Skeletal muscle cell (primary cell): ENCODE measurements at regions not wholly inside any gene's neighbourhood (a gene's known extent, or its start where the extent isn't known, plus 50 kb on each side); places are given as distances from the start of the nearest gene placed in this dataset.
"Not testable (repeated sequence)": the region's sequence is repeated elsewhere in the genome, so short reads cannot be mapped to it uniquely, and the experiment has no call there.

Experiments
- DNase-seq: peaks from one replicate; pipeline ENCODE4 v3.0.0-alpha.2; 2010; ENCODE audit warnings: low read depth
- H3K4me3 ChIP-seq: 2 replicates; pipeline ENCODE4 v1.5.1; 2011; ENCODE audit warnings: low read depth, mild to moderate bottlenecking, control low read depth, low read length, moderate library complexity

GRCh38 chr13:63900406-63900805 lies 2484.8 kb upstream of the PCDH20 start:
- no peak overlapping the region for H3K4me3 ChIP-seq
- DNase-seq = no peak

DNA sequence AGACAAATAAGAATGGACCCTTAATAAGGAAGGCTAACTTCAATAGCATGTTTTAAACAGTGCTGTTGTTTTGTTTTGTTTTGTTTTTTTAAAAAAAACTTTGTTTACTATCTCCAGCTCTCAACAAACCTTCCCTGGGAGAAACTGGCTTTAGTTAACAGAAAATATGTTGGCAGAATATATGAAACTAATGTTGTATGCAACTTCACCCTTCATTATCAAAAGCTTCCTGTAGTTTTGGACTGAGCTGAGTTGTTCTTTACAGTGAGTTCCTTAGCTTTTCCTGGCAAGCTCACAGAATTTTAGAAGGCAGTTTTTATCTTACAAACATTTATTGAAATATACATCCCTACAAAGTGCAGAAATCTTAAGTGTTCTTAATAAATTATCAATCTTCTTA lies 2480.7 kb upstream of the PCDH20 start:
- H3K4me3 ChIP-seq = no peak overlapping the region
- DNase-seq = no peak

- no peak overlapping the region for H3K4me3 ChIP-seq
- DNase-seq = no peak
Measured at GRCh38 chr13:63882052-63882451, 2466.4 kb upstream of the PCDH20 start.

- no peak overlapping the region for H3K4me3 ChIP-seq
- no peak for DNase-seq
Measured at GRCh38 chr13:63880705-63881104, 2465.1 kb upstream of the PCDH20 start.

GRCh38 chr13:63873936-63874335 lies 2458.3 kb upstream of the PCDH20 start:
- H3K4me3 ChIP-seq = no peak overlapping the region
- DNase-seq = no peak

DNA sequence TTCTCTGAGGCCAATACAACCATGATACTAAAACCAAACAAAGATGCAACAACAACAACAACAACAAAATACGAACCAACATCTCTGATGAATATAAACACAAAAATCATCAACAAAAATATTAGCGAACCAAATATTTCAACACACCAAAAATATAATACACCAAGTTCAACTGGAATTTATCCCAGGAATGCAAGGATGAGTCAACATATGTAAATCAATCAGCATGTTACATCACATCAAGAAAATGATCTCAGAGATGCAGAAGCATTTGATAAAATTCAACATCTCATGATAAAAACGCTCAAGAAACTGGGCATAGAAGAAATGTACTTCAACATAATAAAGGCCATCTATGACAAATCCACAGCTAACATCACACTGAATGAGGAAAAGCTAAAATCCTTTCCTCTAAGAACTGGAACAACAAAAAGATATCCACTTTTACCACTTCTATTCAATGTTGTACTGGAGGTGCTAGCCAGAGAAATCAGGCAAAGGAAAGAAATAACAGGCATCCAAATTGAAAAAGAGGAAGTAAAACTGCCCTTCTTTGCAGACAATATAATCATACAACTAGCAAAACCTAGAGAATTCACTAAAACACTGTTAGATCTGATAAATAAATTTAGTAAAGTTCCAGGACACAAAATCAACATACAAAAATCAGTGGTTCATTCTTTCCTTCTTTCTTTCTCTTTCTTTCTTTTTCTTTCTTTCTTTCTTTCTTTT lies 2448.7 kb upstream of the PCDH20 start:
- H3K4me3 ChIP-seq = no peak overlapping the region
- peak; percentile 2 for DNase-seq

DNA sequence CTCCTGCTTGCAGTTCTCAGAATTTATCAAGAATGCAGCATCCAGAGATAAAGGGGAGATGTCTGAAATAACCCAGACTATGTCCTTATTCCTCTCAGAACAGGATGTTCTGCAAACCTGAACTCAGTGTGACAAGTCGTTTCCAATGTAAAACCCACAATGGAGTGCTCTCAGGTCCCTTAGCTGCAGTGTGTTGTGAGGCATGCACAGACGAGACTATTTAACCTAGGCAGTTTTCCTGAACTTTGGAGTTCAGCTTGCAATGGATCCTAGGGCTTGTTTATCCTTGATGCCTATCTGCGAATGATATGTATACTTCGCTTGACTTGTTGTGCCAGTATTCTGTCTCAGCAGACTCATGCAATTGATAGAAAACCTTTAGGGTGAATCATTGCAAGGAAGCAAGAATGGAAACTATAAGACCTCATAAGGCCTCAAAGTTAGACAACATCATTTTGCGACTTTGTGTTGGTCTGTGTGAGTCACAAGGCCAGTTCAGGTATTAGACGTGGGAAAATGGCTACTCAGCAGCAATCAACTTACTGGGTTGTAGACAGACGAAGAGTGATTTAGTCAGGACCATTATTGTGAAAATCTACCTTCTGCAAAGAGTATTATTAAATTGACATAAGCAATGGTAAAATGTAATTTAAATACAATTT lies 2439.9 kb upstream of the PCDH20 start:
- DNase-seq = peak; percentile 47
- no peak overlapping the region for H3K4me3 ChIP-seq

GRCh38 chr13:63853816-63854215 lies 2438.2 kb upstream of the PCDH20 start:
- H3K4me3 ChIP-seq = no peak overlapping the region
- no peak for DNase-seq

DNA sequence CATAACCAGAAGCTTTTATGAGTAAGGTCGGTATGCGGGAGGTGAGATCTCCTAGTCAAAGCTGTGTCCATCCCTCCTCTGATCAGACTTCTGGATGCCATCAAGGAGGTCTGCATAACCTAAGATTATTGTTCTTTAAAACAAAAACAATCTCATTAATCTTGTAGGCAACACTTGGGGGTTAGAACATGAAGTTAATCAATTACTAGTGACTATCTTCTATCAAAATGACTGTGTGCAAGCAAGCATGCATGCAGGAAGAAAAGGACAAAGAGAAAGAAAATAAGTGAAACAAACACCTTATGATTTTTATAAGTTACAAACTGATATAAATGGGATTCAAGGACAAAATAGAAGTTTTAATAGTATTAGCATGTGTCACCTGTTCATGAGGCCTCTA lies 2435.9 kb upstream of the PCDH20 start:
- DNase-seq = no peak

GRCh38 chr13:63843766-63844699 lies 2428.4 kb upstream of the PCDH20 start:
- no peak overlapping the region for H3K4me3 ChIP-seq
- DNase-seq = no peak

More for the DNA sequence above, 2435.9 kb upstream of the PCDH20 start:
- no peak overlapping the region for H3K4me3 ChIP-seq

GRCh38 chr13:63842102-63842501 lies 2426.5 kb upstream of the PCDH20 start:
- no peak for DNase-seq
- no peak overlapping the region for H3K4me3 ChIP-seq

DNA sequence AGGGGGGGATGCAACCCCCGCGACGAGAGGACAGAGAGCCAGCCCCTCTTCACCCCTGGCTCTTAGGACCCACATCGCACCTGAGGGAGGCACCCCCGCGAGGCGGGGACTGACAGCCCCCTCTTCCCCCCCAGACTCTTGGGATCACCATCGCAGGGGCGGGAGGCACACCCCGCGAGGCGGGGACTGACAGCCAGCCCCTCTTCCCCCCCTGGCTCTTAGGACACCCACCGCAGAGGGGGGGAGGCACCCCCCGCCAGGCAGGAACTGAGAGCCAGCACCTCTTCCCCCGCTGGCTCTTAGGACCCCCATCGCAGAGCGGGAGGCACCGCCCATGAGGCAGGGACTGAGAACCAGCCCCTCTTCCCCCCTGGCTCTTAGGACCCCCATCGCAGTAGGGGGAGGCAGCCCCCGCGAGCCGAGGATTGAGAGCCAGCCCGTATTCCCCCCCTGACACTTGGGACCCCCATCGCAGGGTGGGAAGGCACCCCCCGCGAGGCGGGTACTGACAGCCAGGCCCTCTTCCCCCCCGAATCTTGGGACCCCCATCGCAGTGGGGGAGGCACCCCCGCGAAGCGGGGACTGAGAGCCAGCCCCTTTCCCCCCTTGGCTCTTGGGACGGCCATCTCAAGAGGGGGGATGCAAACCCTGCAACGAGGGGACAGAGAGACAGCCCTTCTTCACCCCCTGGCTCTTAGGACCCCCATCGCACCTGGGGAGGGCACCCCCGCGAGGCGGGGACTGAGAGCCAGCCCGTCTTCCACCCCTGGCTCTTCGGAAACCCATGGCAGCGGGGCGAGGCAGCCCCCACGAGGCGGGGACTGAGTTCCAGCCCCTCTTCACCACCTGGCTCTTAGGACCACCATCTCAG lies 2425.1 kb upstream of the PCDH20 start:
- no peak for DNase-seq
- no peak overlapping the region for H3K4me3 ChIP-seq

- no peak overlapping the region for H3K4me3 ChIP-seq
- no peak for DNase-seq
Measured at GRCh38 chr13:63838366-63839110, 2422.9 kb upstream of the PCDH20 start.

DNA sequence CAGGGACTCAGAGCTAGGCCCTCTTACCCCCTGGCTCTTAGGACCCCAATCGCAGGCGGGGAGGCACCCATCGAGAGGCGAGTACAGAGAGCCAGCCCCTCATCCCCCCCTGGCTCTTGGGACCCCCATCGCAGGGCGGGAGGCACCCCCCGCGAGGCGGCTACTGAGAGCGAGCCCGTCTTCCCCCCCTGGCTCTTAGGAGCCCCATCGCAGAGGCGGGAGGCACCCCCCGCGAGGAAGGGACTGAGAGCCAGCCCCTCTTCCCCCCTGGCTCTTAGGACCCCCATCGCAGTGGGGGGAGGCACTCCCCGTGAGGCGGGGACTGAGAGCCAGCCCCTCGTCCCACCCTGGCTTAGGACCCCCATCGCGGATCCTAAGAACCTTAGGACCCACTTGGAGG lies 2422.1 kb upstream of the PCDH20 start:
- DNase-seq, H3K4me3 ChIP-seq: not testable (repeated sequence)

DNA sequence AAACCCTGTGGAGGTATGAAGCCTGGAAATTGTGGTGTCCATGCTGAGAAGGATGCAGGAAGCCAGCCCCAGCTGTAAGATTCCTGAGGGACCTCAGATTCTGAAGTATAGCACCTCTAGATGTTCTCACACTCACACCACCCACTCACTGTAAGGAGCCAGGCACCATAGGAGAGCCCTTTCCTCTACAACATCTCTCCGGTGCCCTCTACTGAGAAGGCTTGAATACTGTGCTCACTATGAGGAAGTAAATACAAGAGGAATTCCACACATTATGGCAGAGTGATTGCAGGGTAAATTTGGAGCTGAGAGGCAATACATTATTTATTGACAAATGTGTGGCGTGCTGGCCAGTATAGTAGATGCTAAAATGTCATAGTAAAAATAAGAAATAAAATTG lies 2414.0 kb upstream of the PCDH20 start:
- DNase-seq, H3K4me3 ChIP-seq: not testable (repeated sequence)

- DNase-seq, H3K4me3 ChIP-seq: not testable (repeated sequence)
Measured at GRCh38 chr13:63821785-63822184, 2406.1 kb upstream of the PCDH20 start.

DNA sequence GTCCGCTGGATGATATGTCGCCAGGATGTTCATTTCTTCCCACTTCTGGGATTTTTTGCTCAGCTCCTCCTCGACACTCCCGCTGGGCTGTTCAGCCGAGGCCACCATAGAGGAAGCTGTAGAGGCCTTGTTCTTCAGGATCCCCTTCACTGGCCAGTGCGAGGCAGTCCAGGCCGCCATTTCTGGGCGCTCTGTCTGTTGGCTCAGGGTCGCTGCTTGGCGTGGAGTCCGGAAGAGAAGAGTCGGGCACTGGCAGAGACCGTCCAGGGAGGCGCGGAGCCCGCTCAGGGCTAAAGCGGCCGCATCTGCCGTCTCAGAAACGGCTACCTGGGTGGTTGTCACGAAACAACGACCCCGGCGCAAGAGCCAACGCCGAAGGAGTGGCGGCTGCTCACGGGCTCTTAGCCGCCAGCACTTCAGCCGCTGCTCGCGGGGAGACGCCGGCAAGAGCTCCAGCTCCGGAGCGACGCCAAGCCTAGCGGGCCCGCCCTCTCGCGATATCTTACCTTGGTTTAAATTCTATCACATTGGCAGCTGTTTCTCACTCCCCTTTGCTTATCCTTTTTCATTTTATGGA lies 2395.9 kb upstream of the PCDH20 start:
- H3K4me3 ChIP-seq, DNase-seq: not testable (repeated sequence)

DNA sequence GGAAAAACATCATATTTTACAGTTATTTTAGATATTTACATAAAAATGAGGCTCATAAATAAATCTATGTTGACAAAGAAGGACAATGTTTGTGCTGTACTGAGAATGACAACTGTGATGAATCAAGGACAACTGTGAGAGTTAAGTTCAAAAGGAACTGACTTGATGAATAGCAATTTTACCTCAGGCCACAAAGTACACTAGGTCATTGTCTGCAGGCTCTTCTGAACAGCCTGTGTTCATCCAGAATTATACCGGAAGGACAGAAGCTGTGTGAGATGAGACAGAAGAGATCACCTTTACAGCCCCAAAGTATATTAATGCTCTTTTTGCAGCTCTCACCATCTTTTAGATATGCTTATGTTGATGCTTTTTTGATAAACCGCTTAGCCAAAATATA lies 2375.5 kb upstream of the PCDH20 start:
- DNase-seq, H3K4me3 ChIP-seq: not testable (repeated sequence)
